DND-41 (cell line): ENCODE measurements at regions not wholly inside any gene's neighbourhood (a gene's known extent, or its start where the extent isn't known, plus 50 kb on each side); places are given as distances from the start of the nearest gene placed in this dataset.

ENCODE experiments used
- CTCF ChIP-seq: IDR thresholded peaks from 2 replicates; pipeline ENCODE4 v1.5.1; 2012; ENCODE audit warnings: borderline replicate concordance, low read length, moderate library complexity, mild to moderate bottlenecking; ENCODE audit not compliant: poor library complexity, severe bottlenecking; ENCODE audit errors: extremely low read depth
- EZH2 ChIP-seq: IDR thresholded peaks from 3 replicates; pipeline ENCODE4 v1.6.1; 2012; ENCODE audit warnings: borderline replicate concordance, low read depth, mild to moderate bottlenecking, moderate library complexity, low read length, inconsistent platforms; ENCODE audit not compliant: severe bottlenecking

- TF ChIP-seq CTCF = no peak
- TF ChIP-seq EZH2 = no peak
These were observed 408.2 kb upstream of the CELF2 start for GRCh38 chr10:10609379-10609955.
